NB4 (cell line): ENCODE measurements at regions not wholly inside any gene's neighbourhood (a gene's known extent, or its start where the extent isn't known, plus 50 kb on each side); places are given as distances from the start of the nearest gene placed in this dataset.

Experiments
- CTCF ChIP-seq: IDR thresholded peaks from one replicate; pipeline ENCODE4 v1.5.1; 2012; ENCODE audit warnings: low read depth, low read length
- MYC ChIP-seq: IDR thresholded peaks from 2 replicates; pipeline ENCODE4 v1.6.1; 2011; ENCODE audit warnings: low read depth, low read length
- POLR2A ChIP-seq: IDR thresholded peaks from 2 replicates; pipeline ENCODE4 v1.6.1; 2011; ENCODE audit warnings: mild to moderate bottlenecking; ENCODE audit not compliant: insufficient read length; ENCODE audit errors: extremely low read depth

- TF ChIP-seq POLR2A (no peak), CTCF (no peak), MYC (no peak)
These were observed 638.8 kb downstream of the ACTR3B start for GRCh38 chr7:153398370-153398769.
